ENCODE measurements at regions not wholly inside any gene's neighbourhood (a gene's known extent, or its start where the extent isn't known, plus 50 kb on each side); places are given as distances from the start of the nearest gene placed in this dataset.

DNA sequence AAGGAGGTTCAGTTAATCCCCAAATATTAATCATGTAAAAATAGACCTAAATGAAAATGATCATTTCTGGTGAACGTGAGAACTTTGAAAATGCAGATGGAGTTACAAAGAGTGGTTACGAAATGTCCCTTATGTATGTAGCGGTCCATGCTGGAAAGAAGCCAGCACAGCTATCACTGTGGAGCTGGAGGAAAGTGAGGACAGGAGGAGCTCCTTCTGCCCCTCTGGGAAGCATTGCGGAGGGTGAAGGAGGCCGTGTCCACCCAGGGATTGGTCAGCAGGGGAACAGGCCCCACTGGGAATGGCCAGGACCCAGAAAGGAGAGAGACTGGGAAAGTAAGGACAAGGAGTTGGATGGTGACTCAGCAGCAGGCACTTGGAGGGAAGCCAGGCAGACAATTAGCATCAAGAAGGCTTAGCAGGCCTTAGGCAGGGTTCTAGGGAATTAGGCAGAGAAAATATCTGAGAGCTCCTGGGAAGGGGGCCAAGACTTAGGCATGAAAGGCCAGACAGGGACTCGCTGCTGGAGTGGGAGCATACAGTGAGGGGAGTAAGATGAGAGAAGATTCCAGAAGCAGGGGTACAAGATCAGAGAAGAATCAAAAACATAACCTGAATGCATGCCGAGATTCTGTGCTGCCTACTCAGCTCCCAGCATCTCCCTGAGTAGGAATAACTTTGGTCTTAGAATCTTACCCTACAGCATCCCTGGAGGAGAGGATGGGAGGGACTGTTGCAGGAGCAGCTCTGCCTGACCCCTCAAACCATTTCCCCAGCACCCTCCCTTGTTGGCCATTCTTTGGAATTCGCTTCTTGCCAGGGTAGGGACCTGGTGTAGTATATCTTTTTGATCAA lies 171.0 kb upstream of the UMPS start:
- TF ChIP-seq ZFX (IDR thresholded peaks at IDR 0.05) (no peak), CTCF (conservative IDR thresholded peaks at IDR 0.05) (no peak)
- peak overlapping the region; percentile 18 for H3K27ac ChIP-seq

DNA sequence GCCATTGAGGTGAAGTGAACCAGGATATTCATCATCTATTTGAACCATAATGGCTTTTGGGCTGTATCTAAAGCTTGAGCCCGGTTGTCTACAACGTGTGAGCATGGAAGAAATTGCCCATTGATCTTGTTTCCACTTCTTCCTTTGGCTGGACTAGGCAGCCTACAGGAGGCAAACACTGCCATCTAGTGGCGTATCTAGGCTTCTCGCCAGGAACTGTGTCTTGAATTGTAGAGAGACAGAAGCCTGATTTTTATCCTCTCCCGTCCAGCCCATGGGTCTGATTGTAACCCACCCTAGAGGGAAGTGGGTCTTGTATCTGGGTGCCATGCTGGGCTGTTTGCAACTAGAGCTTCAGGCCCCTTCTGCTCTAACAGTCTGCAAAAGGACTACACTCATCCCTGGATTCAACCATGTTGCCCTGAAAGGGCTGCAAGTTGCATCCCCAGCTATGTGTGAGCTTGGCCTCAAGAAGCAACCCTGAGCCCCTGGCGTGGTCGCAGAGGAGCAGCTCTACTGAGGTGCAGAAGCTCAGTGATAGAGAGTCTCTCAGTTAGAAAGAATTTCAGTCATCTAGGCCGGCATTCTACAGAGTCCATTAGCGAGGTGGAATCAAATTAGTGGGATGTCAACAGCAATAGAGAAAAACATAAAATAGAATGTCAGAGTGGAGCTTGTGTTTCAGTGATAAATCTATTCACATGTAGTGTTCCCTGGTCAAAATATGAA lies 170.2 kb upstream of the UMPS start:
- peak overlapping the region; percentile 18; the same call in 1 of the 2 replicates for H3K27ac ChIP-seq
- TF ChIP-seq CTCF (conservative IDR thresholded peaks at IDR 0.05) (peak; percentile 98), ZFX (IDR thresholded peaks at IDR 0.05) (no peak)

- no peak overlapping the region for H3K27ac ChIP-seq
- TF ChIP-seq CTCF (conservative IDR thresholded peaks at IDR 0.05): no peak
Observed at GRCh38 chr3:124560666-124561215, 169.5 kb upstream of the UMPS start.

GRCh38 chr3:124562769-124563168 lies 167.5 kb upstream of the UMPS start:
- no peak overlapping the region for H3K27ac ChIP-seq
- TF ChIP-seq CTCF (conservative IDR thresholded peaks at IDR 0.05): no peak
- TF ChIP-seq ZFX (IDR thresholded peaks at IDR 0.05): no peak

DNA sequence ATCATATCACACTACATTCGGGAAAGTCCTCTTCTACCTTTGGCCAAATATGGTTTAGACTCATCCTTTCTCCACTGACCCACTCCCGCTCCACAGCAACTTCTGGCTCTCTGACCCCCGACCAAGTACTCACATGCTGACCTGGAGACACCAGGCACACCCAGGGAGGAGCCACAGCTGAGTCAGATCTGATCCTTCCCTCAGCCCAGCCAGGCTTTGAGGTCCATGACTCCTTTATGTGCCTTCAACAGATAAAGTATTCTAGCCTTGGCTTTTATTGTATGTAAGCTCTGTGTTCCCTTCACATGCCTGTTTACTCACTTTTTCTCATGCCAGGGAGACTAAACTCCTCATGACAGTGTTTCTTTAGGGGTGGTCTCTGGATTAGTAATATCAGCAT lies 166.9 kb upstream of the UMPS start:
- TF ChIP-seq CTCF (conservative IDR thresholded peaks at IDR 0.05) (no peak), ZFX (IDR thresholded peaks at IDR 0.05) (no peak)
- no peak overlapping the region for H3K27ac ChIP-seq

- TF ChIP-seq ZFX (IDR thresholded peaks at IDR 0.05) (no peak), CTCF (conservative IDR thresholded peaks at IDR 0.05) (peak; percentile 96)
- H3K27ac ChIP-seq: no peak overlapping the region
Observed at GRCh38 chr3:124565013-124565412, 165.2 kb upstream of the UMPS start.

DNA sequence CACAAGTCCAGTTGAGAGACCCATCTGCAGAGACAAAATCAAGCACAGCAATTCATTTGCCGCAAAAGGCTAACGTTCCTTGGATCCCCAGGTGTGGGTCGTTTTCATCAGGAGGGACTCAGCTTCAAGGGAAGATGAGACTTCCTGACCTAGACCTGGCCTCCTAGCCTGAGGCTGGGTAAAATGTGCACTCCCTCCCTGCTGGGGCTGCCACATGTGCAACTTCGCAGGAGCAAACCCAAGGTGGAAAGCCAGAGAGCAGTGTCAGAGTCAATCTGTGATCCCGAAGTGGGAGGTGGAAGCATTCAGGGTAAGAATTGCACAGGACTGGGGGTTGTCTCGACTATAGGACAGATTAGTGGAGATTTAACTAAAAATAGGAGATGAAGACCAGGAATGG lies 164.7 kb upstream of the UMPS start:
- H3K27ac ChIP-seq: no peak overlapping the region

More for the DNA sequence above, 164.7 kb upstream of the UMPS start:
- TF ChIP-seq CTCF (conservative IDR thresholded peaks at IDR 0.05): no peak
- no peak for TF ChIP-seq ZFX (IDR thresholded peaks at IDR 0.05)
